Activated CD8-positive, alpha-beta T cell treated with anti-CD3 and anti-CD28 coated beads for 36 hours (primary cell): ENCODE measurements at regions not wholly inside any gene's neighbourhood (a gene's known extent, or its start where the extent isn't known, plus 50 kb on each side); places are given as distances from the start of the nearest gene placed in this dataset.

ENCODE experiments used
- ATAC-seq: fragments of 200-7000 bp; cut with Tn5 transposase; one replicate; pipeline ENCODE4 v1.10.0; 2021; ENCODE audit warnings: mild to moderate bottlenecking, moderate library complexity
- CTCF ChIA-PET: fragments of 350-600 bp; sonication (Branson Sonifier 250); formaldehyde crosslinking; loops from one replicate; lab custom pipeline; 2021; ENCODE audit warnings: antibody characterized with exemption; lab: Charles Lee
- POLR2A ChIA-PET: fragments of 350-600 bp; sonication (Branson Sonifier 250); formaldehyde crosslinking; loops from one replicate; lab custom pipeline; 2021; ENCODE audit warnings: antibody characterized with exemption; lab: Charles Lee
- DNase-seq: peaks from one replicate; pipeline ENCODE4 v3.0.0-alpha.2; 2020
- H3K27ac Mint-ChIP-seq: one replicate; pipeline ENCODE4 v1.8.0; 2021; ENCODE audit warnings: mild to moderate bottlenecking, mixed read lengths
- H3K27me3 Mint-ChIP-seq: one replicate; pipeline ENCODE4 v1.8.0; 2021; ENCODE audit warnings: mixed read lengths
- H3K36me3 Mint-ChIP-seq: one replicate; pipeline ENCODE4 v1.8.0; 2021; ENCODE audit warnings: low read depth, mixed read lengths
- H3K4me1 Mint-ChIP-seq: one replicate; pipeline ENCODE4 v1.8.0; 2021; ENCODE audit warnings: low read depth, mixed read lengths
- H3K4me3 Mint-ChIP-seq: one replicate; pipeline ENCODE4 v1.8.0; 2021; ENCODE audit warnings: mild to moderate bottlenecking, moderate library complexity, mixed read lengths
- H3K9me3 Mint-ChIP-seq: one replicate; pipeline ENCODE4 v1.8.0; 2021; ENCODE audit warnings: mixed read lengths
- CTCF ChIP-seq: fragments of 200-600 bp; IDR thresholded peaks from one replicate; pipeline ENCODE4 v1.8.0; 2022; ENCODE audit warnings: antibody characterized with exemption, mild to moderate bottlenecking
- intact Hi-C: fragments of 100-400 bp; cut with micrococcal nuclease; formaldehyde crosslinking; loops from one replicate; pipeline ENCODE4 v1.10.0; 2022

- DNase-seq (no peak), ATAC-seq (no peak)
- no peaks in the 10 kb centered on the region for H3K9me3 Mint-ChIP-seq
- H3K36me3 Mint-ChIP-seq: no peaks in the 10 kb centered on the region
- POLR2A ChIA-PET: interaction anchor here (0.8 kb wide), 1 partner anchor 186 kb away, joined by 3 read pairs; no protein-coding TSS in a partner anchor
- TF ChIP-seq CTCF: no peak
- no peaks in the 10 kb centered on the region for H3K27me3 Mint-ChIP-seq
- H3K27ac Mint-ChIP-seq: no peak overlapping the region
- H3K4me3 Mint-ChIP-seq: no peak overlapping the region
- intact Hi-C loops: no loop called here
- H3K4me1 Mint-ChIP-seq: peaks cover 22% of the 10 kb centered on the region
- CTCF ChIA-PET: interaction anchor here (1.0 to 3.6 kb wide), 3 partner anchors 49 to 208 kb away, joined by 3 to 14 read pairs (median 3); no protein-coding TSS in a partner anchor
Measured at GRCh38 chr13:39893808-39894207, 238.3 kb downstream of the COG6 start.

GRCh38 chr13:39894586-39894985 lies 239.1 kb downstream of the COG6 start:
- Mint-ChIP-seq H3K4me3 (no peak overlapping the region), H3K27me3 (no peaks in the 10 kb centered on the region), H3K27ac (no peak overlapping the region), H3K9me3 (no peaks in the 10 kb centered on the region), H3K36me3 (no peaks in the 10 kb centered on the region), H3K4me1 (peaks cover 22% of the 10 kb centered on the region)
- TF ChIP-seq CTCF: no peak
- no peak for DNase-seq
- POLR2A ChIA-PET: interaction anchor here (0.8 kb wide), 1 partner anchor 186 kb away, joined by 3 read pairs; no protein-coding TSS in a partner anchor
- CTCF ChIA-PET: interaction anchor here (1.5 to 3.6 kb wide), 2 partner anchors 48 to 209 kb away, joined by 3 to 14 read pairs; no protein-coding TSS in a partner anchor
- intact Hi-C loops: no loop called here
- ATAC-seq: no peak

- POLR2A ChIA-PET: interaction anchor here (0.6 kb wide), 1 partner anchor 21 kb away, joined by 3 read pairs; no protein-coding TSS in a partner anchor
- ATAC-seq: no peak
Measured at GRCh38 chr13:39895254-39895653, 239.8 kb downstream of the COG6 start.

GRCh38 chr13:39897636-39898035 lies 242.2 kb downstream of the COG6 start:
- Mint-ChIP-seq H3K4me3 (no peak overlapping the region), H3K27ac (no peak overlapping the region), H3K4me1 (peaks cover 12% of the 10 kb centered on the region), H3K9me3 (no peaks in the 10 kb centered on the region), H3K27me3 (no peaks in the 10 kb centered on the region), H3K36me3 (no peaks in the 10 kb centered on the region)
- TF ChIP-seq CTCF: no peak
- intact Hi-C loops: no loop called here
- ATAC-seq (no peak), DNase-seq (no peak)
- CTCF ChIA-PET: interaction anchor here (1.4 kb wide), 1 partner anchor 45 kb away, joined by 4 read pairs; no protein-coding TSS in a partner anchor
- POLR2A ChIA-PET: no interaction called here

More at GRCh38 chr13:39895254-39895653, 239.8 kb downstream of the COG6 start:
- Mint-ChIP-seq H3K27ac (no peak overlapping the region), H3K27me3 (no peaks in the 10 kb centered on the region), H3K4me3 (no peak overlapping the region), H3K9me3 (no peaks in the 10 kb centered on the region), H3K36me3 (no peaks in the 10 kb centered on the region), H3K4me1 (peaks cover 22% of the 10 kb centered on the region)
- TF ChIP-seq CTCF: no peak
- CTCF ChIA-PET: interaction anchor here (1.5 to 3.6 kb wide), 2 partner anchors 47 to 210 kb away, joined by 3 to 14 read pairs; no protein-coding TSS in a partner anchor
- DNase-seq: no peak
- intact Hi-C loops: no loop called here

GRCh38 chr13:39900106-39900750 lies 244.8 kb downstream of the COG6 start:
- H3K27me3 Mint-ChIP-seq: no peaks in the 10 kb centered on the region
- no peak for TF ChIP-seq CTCF
- ChIA-PET POLR2A (no interaction called here), CTCF (interaction anchor here (1.1 kb wide), 1 partner anchor 20 kb away, joined by 3 read pairs; no protein-coding TSS in a partner anchor)
- intact Hi-C loops: no loop called here
- no peak overlapping the region for H3K27ac Mint-ChIP-seq
- no peak for DNase-seq
- no peak for ATAC-seq
- H3K4me3 Mint-ChIP-seq: no peak overlapping the region
- no peaks in the 10 kb centered on the region for H3K9me3 Mint-ChIP-seq
- no peaks in the 10 kb centered on the region for H3K4me1 Mint-ChIP-seq
- no peaks in the 10 kb centered on the region for H3K36me3 Mint-ChIP-seq
